NCI-H2196 treated with DMSO at 0.1 percent for 48 hours (cell line): ENCODE measurements at regions not wholly inside any gene's neighbourhood (a gene's known extent, or its start where the extent isn't known, plus 50 kb on each side); places are given as distances from the start of the nearest gene placed in this dataset.
"Not testable (repeated sequence)": the region's sequence is repeated elsewhere in the genome, so short reads cannot be mapped to it uniquely, and the experiment has no call there.

Experiments used
- DNase-seq: peaks from one replicate; lab custom pipeline; 2025; ENCODE audit not compliant: unreplicated experiment; lab: John Stamatoyannopoulos, UW

GRCh38 chr10:44278837-44279324 lies 106.0 kb downstream of the CXCL12 start:
- DNase-seq: no peak

- DNase-seq: not testable (repeated sequence)
Observed at GRCh38 chr10:44268435-44268948, 116.4 kb downstream of the CXCL12 start.

GRCh38 chr10:44267007-44267406 lies 117.9 kb downstream of the CXCL12 start:
- DNase-seq: no peak

GRCh38 chr10:44264244-44264643 lies 120.7 kb downstream of the CXCL12 start:
- DNase-seq: no peak

- DNase-seq: no peak
Observed at GRCh38 chr10:44263771-44264170, 121.1 kb downstream of the CXCL12 start.

- no peak for DNase-seq
Observed at GRCh38 chr10:44262551-44263251, 122.2 kb downstream of the CXCL12 start.

- DNase-seq: no peak
Observed at GRCh38 chr10:44261710-44262455, 123.0 kb downstream of the CXCL12 start.

GRCh38 chr10:44261296-44261695 lies 123.6 kb downstream of the CXCL12 start:
- DNase-seq: no peak

- no peak for DNase-seq
Observed at GRCh38 chr10:44260286-44260928, 124.5 kb downstream of the CXCL12 start.

GRCh38 chr10:44259090-44259874 lies 125.6 kb downstream of the CXCL12 start:
- DNase-seq: no peak

GRCh38 chr10:44258460-44259089 lies 126.3 kb downstream of the CXCL12 start:
- DNase-seq: no peak

- no peak for DNase-seq
Observed at GRCh38 chr10:44258019-44258418, 126.9 kb downstream of the CXCL12 start.

- DNase-seq: no peak
Observed at GRCh38 chr10:44253769-44254462, 131.0 kb downstream of the CXCL12 start.

- DNase-seq: not testable (repeated sequence)
Observed at GRCh38 chr10:44252631-44253030, 132.3 kb downstream of the CXCL12 start.

GRCh38 chr10:44249933-44250332 lies 135.0 kb downstream of the CXCL12 start:
- not testable (repeated sequence) for DNase-seq

- DNase-seq: no peak
Observed at GRCh38 chr10:44249490-44249889, 135.4 kb downstream of the CXCL12 start.

- DNase-seq: not testable (repeated sequence)
Observed at GRCh38 chr10:44246700-44247099, 138.2 kb downstream of the CXCL12 start.

GRCh38 chr10:44246287-44246686 lies 138.6 kb downstream of the CXCL12 start:
- DNase-seq: not testable (repeated sequence)

GRCh38 chr10:44245601-44245938 lies 139.3 kb downstream of the CXCL12 start:
- no peak for DNase-seq
